ENCODE measurements at regions not wholly inside any gene's neighbourhood (a gene's known extent, or its start where the extent isn't known, plus 50 kb on each side); places are given as distances from the start of the nearest gene placed in this dataset.

- no peaks in the 10 kb centered on the region for H4K20me1 ChIP-seq (replicated peaks; ENCODE audit: insufficient read depth)
- no peak overlapping the region for H3K4me3 Mint-ChIP-seq
- H3K79me2 ChIP-seq (replicated peaks; ENCODE audit: insufficient read depth), result peaks cover 8% of the 10 kb centered on the region; the same call in 1 of the 2 replicates
- H3K36me3 ChIP-seq (ENCODE audit: insufficient read depth), result no peaks in the 10 kb centered on the region
- TF ChIP-seq STAT1 (IDR thresholded peaks at IDR 0.05; ENCODE audit: unreplicated experiment) (no peak), JUNB (IDR thresholded peaks at IDR 0.05; ENCODE audit: unreplicated experiment) (no peak), ZNF462 (CRISPR knock-in tag; IDR thresholded peaks at IDR 0.05) (no peak), ZNF331 (CRISPR knock-in tag; IDR thresholded peaks at IDR 0.05; ENCODE audit: low read depth) (no peak), EZH2phosphoT487 (IDR thresholded peaks at IDR 0.05; ENCODE audit: unreplicated experiment) (no peak), POLR2AphosphoS5 (IDR thresholded peaks at IDR 0.05; ENCODE audit: low read depth) (no peak), CTCF (conservative IDR thresholded peaks at IDR 0.05; ENCODE audit: low read depth in 2 of 2) (no peak), NANOG (IDR thresholded peaks at IDR 0.05; ENCODE audit: borderline replicate concordance) (no peak), ZNF114 (CRISPR knock-in tag; IDR thresholded peaks at IDR 0.05) (no peak), EZH2 (IDR thresholded peaks at IDR 0.05; ENCODE audit: low read depth, unreplicated experiment) (no peak), CREB1 (CRISPR knock-in tag; IDR thresholded peaks at IDR 0.05; ENCODE audit: low read depth) (no peak)
- TF ChIP-seq, protein P1, sequence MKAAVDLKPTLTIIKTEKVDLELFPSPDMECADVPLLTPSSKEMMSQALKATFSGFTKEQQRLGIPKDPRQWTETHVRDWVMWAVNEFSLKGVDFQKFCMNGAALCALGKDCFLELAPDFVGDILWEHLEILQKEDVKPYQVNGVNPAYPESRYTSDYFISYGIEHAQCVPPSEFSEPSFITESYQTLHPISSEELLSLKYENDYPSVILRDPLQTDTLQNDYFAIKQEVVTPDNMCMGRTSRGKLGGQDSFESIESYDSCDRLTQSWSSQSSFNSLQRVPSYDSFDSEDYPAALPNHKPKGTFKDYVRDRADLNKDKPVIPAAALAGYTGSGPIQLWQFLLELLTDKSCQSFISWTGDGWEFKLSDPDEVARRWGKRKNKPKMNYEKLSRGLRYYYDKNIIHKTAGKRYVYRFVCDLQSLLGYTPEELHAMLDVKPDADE (IDR thresholded peaks at IDR 0.05), result no peak
- TF ChIP-seq, protein P2, sequence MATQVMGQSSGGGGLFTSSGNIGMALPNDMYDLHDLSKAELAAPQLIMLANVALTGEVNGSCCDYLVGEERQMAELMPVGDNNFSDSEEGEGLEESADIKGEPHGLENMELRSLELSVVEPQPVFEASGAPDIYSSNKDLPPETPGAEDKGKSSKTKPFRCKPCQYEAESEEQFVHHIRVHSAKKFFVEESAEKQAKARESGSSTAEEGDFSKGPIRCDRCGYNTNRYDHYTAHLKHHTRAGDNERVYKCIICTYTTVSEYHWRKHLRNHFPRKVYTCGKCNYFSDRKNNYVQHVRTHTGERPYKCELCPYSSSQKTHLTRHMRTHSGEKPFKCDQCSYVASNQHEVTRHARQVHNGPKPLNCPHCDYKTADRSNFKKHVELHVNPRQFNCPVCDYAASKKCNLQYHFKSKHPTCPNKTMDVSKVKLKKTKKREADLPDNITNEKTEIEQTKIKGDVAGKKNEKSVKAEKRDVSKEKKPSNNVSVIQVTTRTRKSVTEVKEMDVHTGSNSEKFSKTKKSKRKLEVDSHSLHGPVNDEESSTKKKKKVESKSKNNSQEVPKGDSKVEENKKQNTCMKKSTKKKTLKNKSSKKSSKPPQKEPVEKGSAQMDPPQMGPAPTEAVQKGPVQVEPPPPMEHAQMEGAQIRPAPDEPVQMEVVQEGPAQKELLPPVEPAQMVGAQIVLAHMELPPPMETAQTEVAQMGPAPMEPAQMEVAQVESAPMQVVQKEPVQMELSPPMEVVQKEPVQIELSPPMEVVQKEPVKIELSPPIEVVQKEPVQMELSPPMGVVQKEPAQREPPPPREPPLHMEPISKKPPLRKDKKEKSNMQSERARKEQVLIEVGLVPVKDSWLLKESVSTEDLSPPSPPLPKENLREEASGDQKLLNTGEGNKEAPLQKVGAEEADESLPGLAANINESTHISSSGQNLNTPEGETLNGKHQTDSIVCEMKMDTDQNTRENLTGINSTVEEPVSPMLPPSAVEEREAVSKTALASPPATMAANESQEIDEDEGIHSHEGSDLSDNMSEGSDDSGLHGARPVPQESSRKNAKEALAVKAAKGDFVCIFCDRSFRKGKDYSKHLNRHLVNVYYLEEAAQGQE (IDR thresholded peaks at IDR 0.05; ENCODE audit: unreplicated experiment), result no peak
- DNase-seq (ENCODE audit: low spot score) (no peak), ATAC-seq (no peak)
- H3K27me3 ChIP-seq (ENCODE audit: insufficient read depth), result no peaks in the 10 kb centered on the region
- H3K27me3 Mint-ChIP-seq (ENCODE audit: insufficient read depth, low read depth, poor library complexity), result no peaks in the 10 kb centered on the region
- H3K4me1 ChIP-seq (ENCODE audit: insufficient read depth), result peaks cover 36% of the 10 kb centered on the region
- H3K4me2 ChIP-seq, result no peak overlapping the region
- no peak overlapping the region for H3K4me3 ChIP-seq
- H3F3A ChIP-seq (replicated peaks; ENCODE audit: low read depth), result no peaks in the 10 kb centered on the region
- H3K27ac ChIP-seq (ENCODE audit: low read depth), result no peak overlapping the region
- peaks cover 11% of the 10 kb centered on the region for H3K36me3 Mint-ChIP-seq (ENCODE audit: low read depth)
- peaks cover 43% of the 10 kb centered on the region for H3K4me1 Mint-ChIP-seq
- H3K9me3 Mint-ChIP-seq, result no peaks in the 10 kb centered on the region
- H3K27ac Mint-ChIP-seq, result no peak overlapping the region
- no peaks in the 10 kb centered on the region for H3K9me2 ChIP-seq (ENCODE audit: insufficient read depth)
- no peak overlapping the region for H2AFZ ChIP-seq
Measured at GRCh38 chr14:71533390-71533789, 398.8 kb upstream of the RGS6 start.

Data from GM23338 (cell line).